ENCODE measurements at regions not wholly inside any gene's neighbourhood (a gene's known extent, or its start where the extent isn't known, plus 50 kb on each side); places are given as distances from the start of the nearest gene placed in this dataset.

- Histone ChIP-seq H3K4ac (replicated peaks; ENCODE audit: insufficient read length, low read depth, low read length) (no peak overlapping the region), H4K91ac (replicated peaks; ENCODE audit: insufficient read length, low read length) (no peak overlapping the region), H3K27me3 (replicated peaks in 1 of 4; ENCODE audit: control insufficient read depth in 3 of 4, extremely low read depth in 1 of 4, insufficient read depth in 3 of 4, low read length in 3 of 4) (0 out of 7 replicates have a peak, but pooled peaks cover 0 to 1% (median 0%) of the 10 kb centered on the region in 4 experiments), H2BK20ac (ENCODE audit: low read length) (no peak overlapping the region), H3K9me3 (ENCODE audit: insufficient read depth in 2 of 2, low read depth in 1 of 2, low read length in 1 of 2) (no peaks in the 10 kb centered on the region), H3K79me1 (ENCODE audit: low read depth, low read length) (no peaks in the 10 kb centered on the region), H3K4me3 (ENCODE audit: extremely low read depth in 1 of 4, insufficient read depth in 2 of 4, low read depth in 3 of 4, low read length in 4 of 4) (no peak overlapping the region), H4K20me1 (replicated peaks in 1 of 2; ENCODE audit: control insufficient read depth in 1 of 2, insufficient read depth in 2 of 2, low read length in 2 of 2) (no peaks in the 10 kb centered on the region), H4K5ac (ENCODE audit: insufficient read length, low read depth, low read length) (no peak overlapping the region), H3K36me3 (ENCODE audit: control insufficient read depth in 2 of 4, insufficient read depth in 4 of 4, low read length in 3 of 4) (no peaks in the 10 kb centered on the region), H3K23me2 (ENCODE audit: low read depth, low read length) (no peaks in the 10 kb centered on the region), H3K56ac (replicated peaks; ENCODE audit: insufficient read length, low read depth, low read length) (no peak overlapping the region), H3K23ac (ENCODE audit: insufficient read length) (no peak overlapping the region), H3K18ac (ENCODE audit: extremely low read depth, low read length) (no peak overlapping the region), H4K8ac (ENCODE audit: extremely low read depth, insufficient read depth, low read length) (no peak overlapping the region), H3K79me2 (ENCODE audit: control insufficient read depth in 1 of 2, insufficient read depth in 2 of 2, low read length in 2 of 2) (no peaks in the 10 kb centered on the region), H3K14ac (ENCODE audit: insufficient read length) (no peak overlapping the region), H3K27ac (ENCODE audit: low read depth, low read length) (no peak overlapping the region), H2AK5ac (ENCODE audit: low read depth, low read length) (no peak overlapping the region), H2BK12ac (ENCODE audit: low read depth, low read length) (no peak overlapping the region), H3K9ac (replicated peaks in 1 of 4; ENCODE audit: extremely low read depth in 1 of 4, low read depth in 3 of 4, low read length in 3 of 4) (no peak overlapping the region), H3K4me2 (ENCODE audit: insufficient read depth in 1 of 2, low read depth in 2 of 2, low read length in 2 of 2) (no peak overlapping the region), H2BK120ac (replicated peaks; ENCODE audit: low read depth, low read length) (no peak overlapping the region), H3K4me1 (replicated peaks in 1 of 4; ENCODE audit: control insufficient read depth in 3 of 4, insufficient read depth in 4 of 4, low read length in 3 of 4) (peaks cover 0 to 2% (median 0%) of the 10 kb centered on the region in 4 experiments; a peak in 1 of 7 replicates), H2BK15ac (ENCODE audit: low read length) (no peak overlapping the region), H2BK5ac (ENCODE audit: low read depth, low read length) (no peak overlapping the region), H2AFZ (ENCODE audit: low read length) (no peak overlapping the region)
- ChIA-PET CTCF (ENCODE audit: partially characterized antibody) (interaction anchor here (0.6 kb wide), 1 partner anchor 107 kb away, joined by 3 read pairs; no protein-coding TSS in a partner anchor), POLR2A (ENCODE audit: partially characterized antibody) (no interaction called here)
- TF ChIP-seq YY1 (IDR thresholded peaks at IDR 0.05; ENCODE audit: low read depth, low read length) = no peak
- TF ChIP-seq CBX5 (IDR thresholded peaks at IDR 0.05; ENCODE audit: low read depth, low read length) = no peak
- no peak for TF ChIP-seq ASH2L (IDR thresholded peaks at IDR 0.05; ENCODE audit: low read length)
- no peak for TF ChIP-seq ATF2 (IDR thresholded peaks at IDR 0.05; ENCODE audit: low read length)
- no peak for TF ChIP-seq EZH2 (IDR thresholded peaks at IDR 0.05; ENCODE audit: low read depth, low read length, severe bottlenecking)
- no peak for TF ChIP-seq SIRT6 (IDR thresholded peaks at IDR 0.05; ENCODE audit: low read length)
- TF ChIP-seq HDAC2 (IDR thresholded peaks at IDR 0.05; ENCODE audit: borderline replicate concordance in 1 of 2, low read depth in 2 of 2, low read length in 2 of 2) = no peak
- no peak for TF ChIP-seq POLR2A (IDR thresholded peaks at IDR 0.05; ENCODE audit: control extremely low read depth in 1 of 2, low read depth in 2 of 2, low read length in 2 of 2)
- no peak for TF ChIP-seq TAF7 (optimal IDR thresholded peaks at IDR 0.05; ENCODE audit: borderline replicate concordance, low read depth, low read length)
- WGBS, 2 experiments (ENCODE audit: extremely low coverage in 1 of 2, insufficient coverage in 1 of 2, insufficient read length in 1 of 2, insufficient replicate concordance in 2 of 2, low coverage in 1 of 2, low lambda C conversion rate in 2 of 2, missing lambda C conversion rate in 1 of 2) = 83% methylated on average over 4 of the region's 4 CpGs; no CpG with 5 or more reads in 1 of the 2 experiments
- FAIRE-seq = no peak
- DNase-seq (ENCODE audit: low read depth in 1 of 2, low spot score in 2 of 2) = no peak
These were observed 134.9 kb upstream of the FRMD6 start for GRCh38 chr14:51516706-51517395.

Measured in H1 (cell line).